ENCODE measurements at regions not wholly inside any gene's neighbourhood (a gene's known extent, or its start where the extent isn't known, plus 50 kb on each side); places are given as distances from the start of the nearest gene placed in this dataset.
"Not testable (repeated sequence)": the region's sequence is repeated elsewhere in the genome, so short reads cannot be mapped to it uniquely, and the experiment has no call there.

DNA sequence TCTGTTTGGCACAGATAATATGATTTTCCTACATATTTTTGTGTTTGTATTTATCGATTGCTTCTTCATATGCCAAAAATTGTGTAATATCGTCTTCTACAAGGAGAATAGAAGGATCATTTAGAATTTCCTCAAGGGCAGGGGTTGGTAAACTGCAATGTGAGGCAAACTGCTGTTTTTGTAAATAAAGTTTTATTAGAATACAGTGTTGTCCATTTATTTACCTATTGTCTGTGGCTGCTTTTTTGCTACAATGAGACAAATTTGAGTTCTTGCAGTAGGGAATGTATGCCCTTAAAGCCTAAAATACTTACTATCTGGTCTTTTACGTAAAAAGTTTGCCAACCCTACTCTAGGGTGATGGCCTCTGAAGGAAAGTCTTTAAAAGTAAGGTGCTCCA lies 509.5 kb downstream of the TMEM114 start:
- POLR2A ChIA-PET, result no interaction called here
- Histone ChIP-seq H3K9me3 (no peaks in the 10 kb centered on the region), H3K4me1 (no peaks in the 10 kb centered on the region), H3K4me3 (ENCODE audit: low read depth, low read length) (no peak overlapping the region), H3K27me3 (replicated peaks; ENCODE audit: control insufficient read depth, insufficient read depth, low read length) (no peaks in the 10 kb centered on the region; the same call in 1 of the 2 replicates), H3K36me3 (ENCODE audit: control insufficient read depth, insufficient read depth, low read length) (no peaks in the 10 kb centered on the region)
- DNase-seq, result no peak
- Mint-ChIP-seq H3K9me3 (ENCODE audit: unreplicated experiment) (no peaks in the 10 kb centered on the region), H3K27ac (ENCODE audit: unreplicated experiment) (no peak overlapping the region), H3K4me1 (ENCODE audit: low read depth, unreplicated experiment) (no peaks in the 10 kb centered on the region), H3K27me3 (ENCODE audit: insufficient read depth, unreplicated experiment) (no peaks in the 10 kb centered on the region), H3K4me3 (ENCODE audit: unreplicated experiment) (no peak overlapping the region), H3K36me3 (ENCODE audit: insufficient read depth, unreplicated experiment) (no peaks in the 10 kb centered on the region)
- CTCF ChIA-PET, result no interaction called here
- TF ChIP-seq, protein P1, sequence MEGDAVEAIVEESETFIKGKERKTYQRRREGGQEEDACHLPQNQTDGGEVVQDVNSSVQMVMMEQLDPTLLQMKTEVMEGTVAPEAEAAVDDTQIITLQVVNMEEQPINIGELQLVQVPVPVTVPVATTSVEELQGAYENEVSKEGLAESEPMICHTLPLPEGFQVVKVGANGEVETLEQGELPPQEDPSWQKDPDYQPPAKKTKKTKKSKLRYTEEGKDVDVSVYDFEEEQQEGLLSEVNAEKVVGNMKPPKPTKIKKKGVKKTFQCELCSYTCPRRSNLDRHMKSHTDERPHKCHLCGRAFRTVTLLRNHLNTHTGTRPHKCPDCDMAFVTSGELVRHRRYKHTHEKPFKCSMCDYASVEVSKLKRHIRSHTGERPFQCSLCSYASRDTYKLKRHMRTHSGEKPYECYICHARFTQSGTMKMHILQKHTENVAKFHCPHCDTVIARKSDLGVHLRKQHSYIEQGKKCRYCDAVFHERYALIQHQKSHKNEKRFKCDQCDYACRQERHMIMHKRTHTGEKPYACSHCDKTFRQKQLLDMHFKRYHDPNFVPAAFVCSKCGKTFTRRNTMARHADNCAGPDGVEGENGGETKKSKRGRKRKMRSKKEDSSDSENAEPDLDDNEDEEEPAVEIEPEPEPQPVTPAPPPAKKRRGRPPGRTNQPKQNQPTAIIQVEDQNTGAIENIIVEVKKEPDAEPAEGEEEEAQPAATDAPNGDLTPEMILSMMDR (IDR thresholded peaks at IDR 0.05; ENCODE audit: insufficient read depth in 1 of 2, low read depth in 1 of 2, low read length in 1 of 2, severe bottlenecking in 1 of 2, unreplicated experiment in 1 of 2), result no peak
- BruUV-seq (replicated peaks), result no TSS peak
- intact Hi-C loops (cut with micrococcal nuclease; ENCODE audit: unreplicated experiment), result no loop called here

DNA sequence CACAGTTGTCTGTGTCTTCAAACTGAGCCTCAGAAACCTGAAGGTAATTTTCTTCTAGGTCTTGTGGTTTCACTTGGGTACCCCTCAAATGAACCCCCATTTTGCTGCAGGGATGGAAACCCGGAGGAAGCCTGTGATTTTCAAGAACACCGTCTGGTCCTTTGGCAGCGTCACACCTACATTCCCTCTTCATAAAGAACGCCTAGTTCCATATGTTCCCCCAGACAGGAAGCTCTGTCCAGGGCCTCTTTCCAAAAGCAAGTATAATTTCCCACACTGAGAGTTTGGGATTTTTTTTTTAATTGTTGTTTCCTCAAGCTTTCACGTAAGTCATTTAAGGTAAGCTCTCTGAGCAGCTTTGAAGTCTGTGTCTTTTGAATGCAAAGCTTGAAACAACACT lies 515.0 kb downstream of the TMEM114 start:
- DNase-seq, result no peak
- POLR2A ChIA-PET, result no interaction called here
- intact Hi-C loops (cut with micrococcal nuclease; ENCODE audit: unreplicated experiment), result no loop called here
- H3K4me1 ChIP-seq, result no peaks in the 10 kb centered on the region
- Mint-ChIP-seq H3K27me3 (ENCODE audit: insufficient read depth, unreplicated experiment) (no peaks in the 10 kb centered on the region), H3K4me3 (ENCODE audit: unreplicated experiment) (no peak overlapping the region), H3K9me3 (ENCODE audit: unreplicated experiment) (no peaks in the 10 kb centered on the region), H3K4me1 (ENCODE audit: low read depth, unreplicated experiment) (no peaks in the 10 kb centered on the region), H3K36me3 (ENCODE audit: insufficient read depth, unreplicated experiment) (no peaks in the 10 kb centered on the region), H3K27ac (ENCODE audit: unreplicated experiment) (no peak overlapping the region)
- H3K36me3 ChIP-seq (ENCODE audit: control insufficient read depth, insufficient read depth, low read length), result no peaks in the 10 kb centered on the region
- H3K27me3 ChIP-seq (replicated peaks; ENCODE audit: control insufficient read depth, insufficient read depth, low read length), result no peaks in the 10 kb centered on the region
- no peak overlapping the region for H3K4me3 ChIP-seq (ENCODE audit: low read depth, low read length)
- H3K9me3 ChIP-seq, result no peaks in the 10 kb centered on the region
- TF ChIP-seq, protein P1 (IDR thresholded peaks at IDR 0.05; ENCODE audit: insufficient read depth in 1 of 2, low read depth in 1 of 2, low read length in 1 of 2, severe bottlenecking in 1 of 2, unreplicated experiment in 1 of 2), result no peak
- BruUV-seq (replicated peaks), result no TSS peak
- CTCF ChIA-PET, result no interaction called here

DNA sequence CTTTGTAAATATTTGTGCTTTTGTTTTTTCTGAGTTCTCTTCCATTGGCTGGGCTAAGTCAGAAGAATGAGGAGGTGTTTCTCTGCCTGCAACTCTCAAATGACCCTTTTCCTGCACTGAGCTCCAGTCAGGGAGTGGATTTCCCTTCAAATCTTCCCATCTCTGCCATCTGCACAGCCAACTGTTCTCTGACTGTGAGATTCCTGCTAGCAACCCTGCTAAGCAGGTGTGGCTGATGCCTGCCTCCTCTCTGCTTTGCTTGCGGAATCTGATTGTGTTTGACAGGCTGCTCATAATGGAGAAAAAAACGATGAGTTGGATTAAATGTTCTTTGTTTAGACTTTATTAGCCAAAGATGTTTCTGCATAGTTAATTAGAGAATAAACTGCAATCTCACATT lies 519.8 kb downstream of the TMEM114 start:
- intact Hi-C loops (cut with micrococcal nuclease; ENCODE audit: unreplicated experiment), result no loop called here
- TF ChIP-seq, protein P1 (IDR thresholded peaks at IDR 0.05; ENCODE audit: insufficient read depth in 1 of 2, low read depth in 1 of 2, low read length in 1 of 2, severe bottlenecking in 1 of 2, unreplicated experiment in 1 of 2), result no peak
- Mint-ChIP-seq H3K4me1 (ENCODE audit: low read depth, unreplicated experiment) (no peaks in the 10 kb centered on the region), H3K27ac (ENCODE audit: unreplicated experiment) (no peak overlapping the region), H3K4me3 (ENCODE audit: unreplicated experiment) (no peak overlapping the region), H3K27me3 (ENCODE audit: insufficient read depth, unreplicated experiment) (no peaks in the 10 kb centered on the region), H3K36me3 (ENCODE audit: insufficient read depth, unreplicated experiment) (no peaks in the 10 kb centered on the region), H3K9me3 (ENCODE audit: unreplicated experiment) (peaks cover 16% of the 10 kb centered on the region)
- H3K27me3 ChIP-seq (replicated peaks; ENCODE audit: control insufficient read depth, insufficient read depth, low read length), result no peaks in the 10 kb centered on the region
- peaks cover 8% of the 10 kb centered on the region for H3K9me3 ChIP-seq
- no peak for DNase-seq
- no peak overlapping the region for H3K4me3 ChIP-seq (ENCODE audit: low read depth, low read length)
- no peaks in the 10 kb centered on the region for H3K4me1 ChIP-seq
- BruUV-seq (replicated peaks), result no TSS peak
- ChIA-PET POLR2A (no interaction called here), CTCF (no interaction called here)
- no peaks in the 10 kb centered on the region for H3K36me3 ChIP-seq (ENCODE audit: control insufficient read depth, insufficient read depth, low read length)

DNA sequence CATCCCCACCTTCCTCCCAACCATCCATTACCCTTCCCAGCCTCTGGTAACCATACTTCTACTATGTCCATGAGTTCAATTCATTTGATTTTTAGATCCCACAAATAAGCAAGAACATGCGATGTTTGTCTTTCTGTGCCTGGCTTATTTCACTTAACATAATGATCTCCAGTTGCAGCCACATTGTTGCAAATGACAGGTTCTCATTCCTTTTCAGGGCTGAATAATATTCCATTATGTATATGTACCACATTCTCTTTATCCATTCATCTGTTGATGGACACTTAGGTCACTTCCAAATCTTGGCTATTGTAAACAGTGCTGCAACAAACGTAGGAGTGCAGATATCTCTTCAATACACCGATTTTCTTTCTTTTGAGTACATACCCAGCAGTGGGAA lies 522.1 kb downstream of the TMEM114 start:
- intact Hi-C loops (cut with micrococcal nuclease; ENCODE audit: unreplicated experiment); BruUV-seq (replicated peaks); H3K4me3 Mint-ChIP-seq (ENCODE audit: unreplicated experiment); H3K27ac Mint-ChIP-seq (ENCODE audit: unreplicated experiment); H3K27me3 ChIP-seq (replicated peaks; ENCODE audit: control insufficient read depth, insufficient read depth, low read length); H3K36me3 ChIP-seq (ENCODE audit: control insufficient read depth, insufficient read depth, low read length); CTCF ChIA-PET; H3K4me1 ChIP-seq; POLR2A ChIA-PET; H3K4me3 ChIP-seq (ENCODE audit: low read depth, low read length); H3K9me3 ChIP-seq; H3K4me1 Mint-ChIP-seq (ENCODE audit: low read depth, unreplicated experiment); H3K36me3 Mint-ChIP-seq (ENCODE audit: insufficient read depth, unreplicated experiment); DNase-seq; H3K27me3 Mint-ChIP-seq (ENCODE audit: insufficient read depth, unreplicated experiment): not testable (repeated sequence)
- peaks cover 22% of the 10 kb centered on the region for H3K9me3 Mint-ChIP-seq (ENCODE audit: unreplicated experiment)

All from Caco-2 (cell line).